ENCODE measurements at regions not wholly inside any gene's neighbourhood (a gene's known extent, or its start where the extent isn't known, plus 50 kb on each side); places are given as distances from the start of the nearest gene placed in this dataset.

DNA sequence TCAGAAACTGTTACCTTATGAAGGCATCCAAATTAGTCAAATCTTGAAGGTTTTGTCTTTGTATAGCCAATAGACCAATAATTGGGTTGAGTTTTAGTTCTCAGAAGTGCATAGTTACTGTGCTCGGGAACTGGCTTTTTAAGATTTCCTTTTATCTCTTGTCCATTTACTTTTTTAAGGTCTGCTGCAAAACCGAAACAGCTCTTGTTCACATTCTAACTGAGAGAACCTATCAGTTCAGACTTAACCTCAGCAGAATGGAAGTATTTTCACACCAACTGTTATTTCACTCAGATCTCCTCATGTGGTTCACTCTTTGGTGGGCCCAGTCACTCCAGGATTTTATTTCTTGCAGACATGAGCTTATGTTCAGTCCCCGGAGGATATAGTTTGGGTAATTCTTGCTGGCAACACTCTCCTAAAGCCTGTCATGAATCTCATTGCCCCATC lies 55.5 kb downstream of the TPBG start:
- TF ChIP-seq, protein P1, sequence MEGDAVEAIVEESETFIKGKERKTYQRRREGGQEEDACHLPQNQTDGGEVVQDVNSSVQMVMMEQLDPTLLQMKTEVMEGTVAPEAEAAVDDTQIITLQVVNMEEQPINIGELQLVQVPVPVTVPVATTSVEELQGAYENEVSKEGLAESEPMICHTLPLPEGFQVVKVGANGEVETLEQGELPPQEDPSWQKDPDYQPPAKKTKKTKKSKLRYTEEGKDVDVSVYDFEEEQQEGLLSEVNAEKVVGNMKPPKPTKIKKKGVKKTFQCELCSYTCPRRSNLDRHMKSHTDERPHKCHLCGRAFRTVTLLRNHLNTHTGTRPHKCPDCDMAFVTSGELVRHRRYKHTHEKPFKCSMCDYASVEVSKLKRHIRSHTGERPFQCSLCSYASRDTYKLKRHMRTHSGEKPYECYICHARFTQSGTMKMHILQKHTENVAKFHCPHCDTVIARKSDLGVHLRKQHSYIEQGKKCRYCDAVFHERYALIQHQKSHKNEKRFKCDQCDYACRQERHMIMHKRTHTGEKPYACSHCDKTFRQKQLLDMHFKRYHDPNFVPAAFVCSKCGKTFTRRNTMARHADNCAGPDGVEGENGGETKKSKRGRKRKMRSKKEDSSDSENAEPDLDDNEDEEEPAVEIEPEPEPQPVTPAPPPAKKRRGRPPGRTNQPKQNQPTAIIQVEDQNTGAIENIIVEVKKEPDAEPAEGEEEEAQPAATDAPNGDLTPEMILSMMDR (IDR thresholded peaks at IDR 0.05; ENCODE audit: insufficient read depth, low read depth, low read length, missing control alignments), result no peak
- DNase-seq (ENCODE audit: low read depth), result no peak

DNA sequence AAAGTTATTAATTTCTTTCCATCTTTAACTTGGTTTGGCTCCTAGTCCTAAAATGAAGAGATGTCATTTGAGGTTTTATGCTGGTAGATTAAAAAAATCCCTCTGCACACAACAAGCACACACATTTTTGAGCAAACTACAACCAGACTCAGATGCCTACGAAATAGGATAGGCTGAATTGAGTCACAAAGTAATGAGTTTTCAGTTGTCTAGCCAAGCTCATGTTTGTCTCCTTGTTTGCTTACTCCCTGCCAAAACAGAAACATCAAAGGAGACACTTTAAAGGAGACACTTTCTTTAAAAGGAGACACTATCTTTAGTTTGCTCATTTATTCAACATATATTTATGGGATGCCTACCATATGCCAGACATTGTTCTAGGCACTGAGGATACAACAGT lies 56.2 kb downstream of the TPBG start:
- TF ChIP-seq, protein P1 (IDR thresholded peaks at IDR 0.05; ENCODE audit: insufficient read depth, low read depth, low read length, missing control alignments), result no peak
- DNase-seq (ENCODE audit: low read depth), result peak; percentile 8
- H3K4me3 ChIP-seq (ENCODE audit: low read length), result no peak overlapping the region

More for the DNA sequence above, 55.5 kb downstream of the TPBG start:
- H3K4me3 ChIP-seq (ENCODE audit: low read length), result no peak overlapping the region

DNA sequence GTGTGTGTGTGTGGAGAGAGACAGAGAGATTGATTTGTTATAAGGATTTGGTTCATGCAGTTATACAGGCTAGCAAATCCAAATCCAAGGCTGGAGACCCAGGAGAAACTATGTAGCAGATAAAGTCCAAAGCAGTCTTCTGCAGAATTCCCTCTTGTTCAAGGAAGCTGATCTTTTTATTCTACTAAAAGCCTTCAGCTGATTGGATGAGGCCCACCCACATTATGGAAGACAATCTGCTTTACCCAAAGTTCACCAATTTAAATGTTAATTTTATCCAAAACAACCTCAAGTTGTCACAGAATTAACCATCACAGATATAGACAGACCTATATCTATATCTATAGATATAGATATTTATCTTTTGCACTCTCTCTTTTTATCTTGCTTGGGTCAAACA lies 67.0 kb downstream of the TPBG start:
- H3K4me3 ChIP-seq (ENCODE audit: low read length), result no peak overlapping the region
- TF ChIP-seq, protein P1 (IDR thresholded peaks at IDR 0.05; ENCODE audit: insufficient read depth, low read depth, low read length, missing control alignments), result no peak
- no peak for DNase-seq (ENCODE audit: low read depth)

GRCh38 chr6:82436740-82437139 lies 73.1 kb downstream of the TPBG start:
- TF ChIP-seq, protein P1 (IDR thresholded peaks at IDR 0.05; ENCODE audit: insufficient read depth, low read depth, low read length, missing control alignments), result no peak
- DNase-seq (ENCODE audit: low read depth), result no peak

DNA sequence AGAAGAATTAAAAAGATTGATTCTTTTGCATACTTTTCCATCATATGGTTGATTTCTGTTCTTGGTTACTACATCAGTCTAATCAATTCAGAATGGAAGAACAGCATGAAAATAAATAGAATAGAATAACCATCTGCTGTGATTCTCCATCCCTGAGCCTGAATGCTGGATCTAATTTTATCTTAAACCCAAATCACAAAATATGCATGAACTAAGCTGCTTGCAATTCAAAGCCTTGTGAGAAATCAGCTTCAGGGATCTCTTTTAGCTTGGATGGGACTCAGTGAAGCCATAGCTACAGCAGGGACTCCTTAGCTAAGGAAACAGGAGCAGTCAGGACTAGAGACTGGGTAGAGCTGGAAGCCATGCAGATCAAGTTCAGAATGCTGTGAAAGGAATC lies 74.1 kb downstream of the TPBG start:
- H3K4me3 ChIP-seq (ENCODE audit: low read length), result no peak overlapping the region
- TF ChIP-seq, protein P1 (IDR thresholded peaks at IDR 0.05; ENCODE audit: insufficient read depth, low read depth, low read length, missing control alignments), result no peak
- DNase-seq (ENCODE audit: low read depth), result no peak

More at GRCh38 chr6:82436740-82437139, 73.1 kb downstream of the TPBG start:
- H3K4me3 ChIP-seq (ENCODE audit: low read length), result no peak overlapping the region

DNA sequence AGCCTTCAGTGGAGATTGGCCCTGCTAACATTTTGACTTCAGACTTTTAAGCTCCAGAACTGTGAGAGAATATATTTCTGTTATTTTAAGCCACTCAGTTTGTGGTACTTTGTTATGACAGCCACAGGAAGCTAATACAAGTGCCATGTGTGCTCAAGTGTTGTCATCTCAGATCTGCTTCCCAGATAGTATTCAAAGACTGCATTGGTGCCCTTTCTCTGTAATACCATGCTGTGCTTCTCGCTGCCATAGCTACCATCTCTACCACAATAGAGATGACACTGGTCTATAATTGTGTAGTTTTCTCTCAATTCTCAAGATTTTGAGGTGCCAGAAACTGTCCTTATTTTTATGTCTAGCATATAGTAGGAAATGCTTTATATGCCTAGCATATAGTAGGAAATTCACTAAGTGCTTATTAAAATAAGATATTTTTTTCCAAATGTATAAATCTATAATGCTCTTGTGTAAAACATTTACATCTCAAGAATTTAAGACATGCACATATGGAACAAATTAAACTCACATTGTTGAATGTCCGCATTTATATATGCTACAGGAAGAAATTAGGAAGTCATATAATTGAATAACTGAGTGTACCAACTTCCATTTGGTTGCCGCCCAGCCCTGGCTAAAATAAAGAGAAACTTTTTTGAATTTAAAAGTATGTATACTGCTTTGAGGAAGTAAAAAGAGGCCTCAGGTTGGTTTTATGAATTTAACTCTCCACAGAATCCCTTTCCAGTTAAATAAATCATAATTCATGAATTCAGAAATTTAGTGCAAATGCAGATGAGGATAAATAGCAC lies 77.6 kb downstream of the TPBG start:
- TF ChIP-seq, protein P1 (IDR thresholded peaks at IDR 0.05; ENCODE audit: insufficient read depth, low read depth, low read length, missing control alignments), result no peak
- no peak overlapping the region for H3K4me3 ChIP-seq (ENCODE audit: low read length)
- no peak for DNase-seq (ENCODE audit: low read depth)

All from epithelial cell of esophagus (primary cell).